GM19328 (cell line): ENCODE measurements at regions not wholly inside any gene's neighbourhood (a gene's known extent, or its start where the extent isn't known, plus 50 kb on each side); places are given as distances from the start of the nearest gene placed in this dataset.

ENCODE experiments used
- ATAC-seq: cut with Tn5 transposase; IDR thresholded peaks from one replicate; pipeline ENCODE4 v1.9.1; 2021; ENCODE audit warnings: mild to moderate bottlenecking, moderate library complexity; ENCODE audit not compliant: unreplicated experiment

DNA sequence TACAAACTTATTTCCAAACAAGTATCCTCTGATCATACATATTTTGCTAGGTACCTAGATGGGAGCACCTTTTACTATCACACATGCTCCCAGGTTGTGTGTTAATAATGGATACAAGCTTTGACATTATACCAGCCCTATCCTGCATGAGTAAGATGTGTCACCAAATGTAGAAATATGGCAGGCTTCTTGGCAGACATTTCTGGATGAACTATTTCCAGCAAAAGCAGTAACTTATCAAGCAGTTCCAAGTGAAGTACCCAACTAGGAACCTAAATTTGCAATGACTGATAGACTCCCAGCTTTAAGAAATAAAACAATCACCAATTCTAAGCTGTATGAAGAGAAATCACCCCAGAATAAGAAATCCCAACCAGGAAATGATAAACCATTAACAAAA, 103.7 kb upstream of the TMEM72 start:
- ATAC-seq = no peak

DNA sequence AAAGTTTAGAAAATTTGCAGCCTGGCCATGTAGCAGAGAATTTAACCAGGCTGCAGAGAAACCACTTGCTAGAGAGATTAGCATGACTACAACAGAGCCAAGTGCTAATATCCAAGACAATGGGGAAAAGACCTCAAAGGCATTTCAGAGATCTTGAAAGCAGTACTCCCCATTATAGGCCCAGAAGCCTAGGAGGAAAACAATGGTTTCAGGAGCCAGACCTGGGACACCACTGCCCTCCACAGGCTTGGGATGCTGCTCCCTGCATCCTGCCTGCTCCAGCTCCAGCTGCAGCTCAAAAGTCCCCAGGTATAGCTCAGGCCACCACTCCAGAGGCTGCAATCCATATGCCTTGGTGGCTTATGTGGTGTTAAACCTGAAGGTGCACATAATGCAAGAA, 101.5 kb upstream of the TMEM72 start:
- ATAC-seq = no peak

DNA sequence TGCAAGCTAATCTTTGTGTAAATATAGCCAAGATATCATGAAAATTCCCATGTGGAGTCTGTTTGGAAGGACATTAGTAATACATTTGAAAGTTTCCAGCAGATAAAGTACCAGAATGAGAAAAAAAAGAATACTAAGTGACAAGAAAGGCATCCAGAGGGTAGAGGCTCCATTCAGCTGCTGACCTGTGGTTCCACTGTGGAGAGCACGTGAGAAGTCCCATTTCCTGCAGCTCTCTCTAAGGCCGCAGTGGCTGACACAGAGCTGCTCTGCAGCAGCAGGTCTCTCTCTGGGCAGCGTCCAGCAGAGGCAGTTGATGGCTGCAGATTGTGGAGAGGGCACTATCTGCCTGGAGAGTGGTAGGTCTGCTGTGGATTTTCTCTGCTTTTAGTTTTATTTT, 100.1 kb upstream of the TMEM72 start:
- no peak for ATAC-seq

DNA sequence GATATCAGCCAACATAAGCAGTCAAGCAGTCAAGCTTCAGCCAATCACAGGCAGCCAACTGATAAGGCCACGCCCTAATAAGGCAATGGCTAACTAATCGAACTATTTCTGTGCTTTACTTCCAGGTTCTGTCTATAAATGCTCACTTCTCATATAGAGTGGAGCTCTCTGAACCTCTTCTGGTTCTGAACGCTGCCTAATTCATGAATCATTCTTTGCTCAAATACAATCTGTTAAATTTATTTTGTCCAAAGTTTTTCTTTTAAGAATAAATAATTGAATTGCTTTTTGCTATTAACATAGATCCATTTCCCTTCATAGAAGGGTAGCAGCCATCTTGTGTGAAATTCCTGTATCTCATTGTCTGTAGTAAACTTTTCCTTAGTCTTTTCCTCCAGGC, 97.9 kb upstream of the TMEM72 start:
- ATAC-seq = no peak

DNA sequence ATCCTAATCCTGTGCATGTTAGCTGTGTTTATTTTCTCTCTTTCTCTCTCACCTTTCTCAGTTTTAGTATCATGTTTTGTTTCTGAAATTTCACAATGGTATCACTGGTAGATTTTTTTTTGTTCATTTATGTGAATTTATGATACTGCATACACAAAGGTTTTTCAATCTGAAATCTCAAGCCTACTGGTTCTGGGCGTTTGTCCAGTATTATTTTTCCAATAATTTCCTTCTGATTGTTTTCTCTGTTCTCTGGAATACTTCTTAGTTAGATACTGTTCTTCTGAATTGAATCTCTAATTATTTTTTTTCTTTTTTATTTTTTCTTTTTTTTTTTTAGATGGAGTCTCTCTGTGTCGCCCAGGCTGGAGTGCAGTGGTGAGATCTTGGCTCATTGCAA, 96.2 kb upstream of the TMEM72 start:
- no peak for ATAC-seq

DNA sequence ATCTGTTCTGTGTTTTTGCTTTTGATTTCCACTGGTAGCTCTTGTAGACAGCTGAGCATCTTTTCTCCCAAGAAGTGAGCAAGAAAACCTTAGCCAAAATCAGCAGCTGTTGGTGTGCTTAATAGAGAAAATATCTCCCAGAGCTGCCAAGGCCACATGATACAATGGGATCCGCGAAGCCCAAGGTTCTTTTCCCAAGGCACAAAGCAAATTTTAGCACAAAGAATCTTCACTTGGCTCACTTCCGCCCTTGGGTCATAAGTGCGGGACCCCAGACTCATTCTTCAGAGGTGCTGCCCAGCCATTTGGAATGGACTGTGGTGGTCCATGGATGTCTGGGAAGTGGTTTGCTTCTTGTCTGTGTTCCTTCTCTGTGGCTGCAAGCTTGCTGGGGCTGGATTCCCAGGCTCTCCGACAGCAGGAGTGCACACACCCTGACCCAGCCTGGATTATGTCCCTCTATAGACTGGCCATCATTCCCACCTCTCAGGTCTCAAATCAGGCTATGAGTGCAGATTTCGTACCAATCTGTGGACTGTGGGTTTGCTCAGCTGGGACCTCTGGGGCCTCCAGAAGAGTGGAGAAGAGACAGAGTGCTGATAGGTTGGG, 93.0 kb upstream of the TMEM72 start:
- no peak for ATAC-seq

DNA sequence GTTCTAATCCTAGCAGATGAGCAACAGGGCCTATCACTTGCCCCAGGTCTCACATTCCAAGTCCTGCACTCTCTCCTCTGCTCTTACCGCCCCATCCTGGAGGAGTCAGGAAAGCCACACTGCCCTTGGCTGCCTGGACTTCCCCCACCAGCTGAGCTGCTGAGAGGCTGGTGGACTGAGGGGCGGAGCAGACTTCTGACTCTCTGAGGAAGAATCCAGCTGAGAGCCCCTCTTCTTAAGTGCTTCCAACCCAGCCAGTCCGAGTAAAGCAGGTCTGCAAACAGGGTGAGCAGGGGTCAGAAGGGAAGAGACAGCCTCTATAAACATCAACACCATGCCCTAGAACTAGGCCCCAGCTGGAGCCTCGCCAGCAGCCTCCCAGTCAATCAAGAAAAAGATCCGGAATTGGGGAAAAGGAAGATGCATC, 92.4 kb upstream of the TMEM72 start:
- no peak for ATAC-seq

DNA sequence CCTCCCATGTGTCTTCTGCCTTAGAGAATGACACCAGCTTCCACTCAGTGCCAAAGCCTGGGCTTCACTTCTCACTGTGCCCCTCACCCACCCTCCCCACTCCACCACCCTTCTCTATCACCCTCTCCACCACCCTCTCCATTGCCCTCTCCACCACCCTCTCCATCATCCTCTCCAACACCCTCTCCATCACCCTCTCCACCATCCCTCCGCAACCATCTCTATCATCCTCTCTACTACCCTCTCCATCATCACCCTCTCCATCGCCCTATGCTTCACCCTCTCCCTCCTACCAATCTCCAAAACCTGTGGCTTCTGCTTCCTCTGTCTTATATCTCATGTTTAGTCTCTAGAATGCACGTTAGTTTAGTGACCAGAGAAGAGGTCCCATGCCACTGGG, 91.0 kb upstream of the TMEM72 start:
- ATAC-seq = no peak

DNA sequence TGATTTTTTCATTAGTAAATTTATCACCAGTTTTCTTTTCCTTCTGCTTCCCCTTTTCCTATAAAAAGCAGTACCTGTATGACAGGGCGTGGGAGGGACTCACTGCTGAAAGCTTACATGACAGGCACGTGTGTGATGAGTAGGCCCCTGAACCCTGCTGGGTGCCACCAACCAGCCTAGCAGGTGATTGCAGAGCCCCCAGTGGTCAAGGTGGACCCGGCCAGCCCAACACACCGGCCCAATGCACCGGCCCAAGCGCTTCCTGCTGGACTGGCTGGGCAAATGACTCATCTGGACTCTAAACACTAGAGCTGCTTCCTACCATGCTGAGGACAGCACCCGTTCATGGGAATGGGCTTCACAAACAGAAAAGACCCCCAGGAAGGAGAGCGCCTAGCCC, 89.8 kb upstream of the TMEM72 start:
- no peak for ATAC-seq

DNA sequence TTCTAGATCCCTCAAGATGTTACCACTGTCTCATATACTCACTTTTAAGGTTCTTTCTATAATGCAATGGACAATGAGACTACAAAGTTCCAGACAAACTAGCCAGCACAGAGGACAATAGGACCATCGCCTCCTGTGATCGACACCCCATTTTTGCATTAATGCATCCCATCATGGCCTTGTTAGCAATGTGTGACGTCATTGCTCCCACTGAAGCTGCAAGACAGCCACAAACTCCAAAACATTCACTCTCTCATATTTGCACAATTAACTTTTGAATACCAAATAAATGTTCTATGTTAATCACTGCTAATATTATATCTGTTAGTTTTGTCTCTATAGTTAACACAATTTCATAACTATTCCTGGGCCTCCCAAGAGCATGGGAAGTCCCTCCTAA, 88.8 kb upstream of the TMEM72 start:
- no peak for ATAC-seq

DNA sequence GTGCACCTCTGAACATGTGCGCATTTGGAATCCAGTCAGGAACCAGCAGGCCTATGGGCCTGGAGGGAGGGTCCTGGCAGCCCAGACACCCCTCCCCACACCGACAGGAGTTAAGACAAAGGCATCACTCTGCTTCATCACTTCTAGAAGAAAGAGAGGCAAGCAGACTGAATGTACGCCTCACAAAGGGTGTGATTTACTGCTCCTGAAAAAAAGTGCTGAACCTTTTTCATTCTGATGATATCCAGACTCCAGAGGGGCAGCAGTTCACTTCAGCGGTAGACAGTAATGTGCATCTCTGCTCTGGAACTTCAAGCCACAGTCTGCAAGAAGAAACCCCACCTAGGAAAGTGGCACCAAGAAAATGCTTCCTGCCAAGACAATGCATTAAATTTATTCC, 88.2 kb upstream of the TMEM72 start:
- no peak for ATAC-seq

DNA sequence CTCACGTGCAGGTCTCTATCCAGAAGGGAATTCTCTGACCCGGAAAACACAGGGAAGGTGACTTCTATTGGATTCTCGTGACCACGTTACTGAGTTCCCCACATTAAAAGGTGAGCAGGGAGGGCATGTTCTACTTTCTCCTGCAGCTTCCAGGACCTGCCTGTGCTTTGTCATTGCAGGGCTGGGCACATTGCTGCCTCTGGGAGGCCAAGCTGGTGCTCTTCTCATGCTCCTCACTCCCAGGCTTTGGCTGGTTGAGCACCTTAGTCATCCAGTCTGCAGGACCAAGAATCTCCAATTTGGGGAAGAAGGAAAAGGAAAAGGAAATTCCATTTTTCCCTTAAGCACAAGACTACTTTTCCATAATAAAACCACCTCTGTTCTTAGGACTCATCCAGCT, 86.5 kb upstream of the TMEM72 start:
- no peak for ATAC-seq

DNA sequence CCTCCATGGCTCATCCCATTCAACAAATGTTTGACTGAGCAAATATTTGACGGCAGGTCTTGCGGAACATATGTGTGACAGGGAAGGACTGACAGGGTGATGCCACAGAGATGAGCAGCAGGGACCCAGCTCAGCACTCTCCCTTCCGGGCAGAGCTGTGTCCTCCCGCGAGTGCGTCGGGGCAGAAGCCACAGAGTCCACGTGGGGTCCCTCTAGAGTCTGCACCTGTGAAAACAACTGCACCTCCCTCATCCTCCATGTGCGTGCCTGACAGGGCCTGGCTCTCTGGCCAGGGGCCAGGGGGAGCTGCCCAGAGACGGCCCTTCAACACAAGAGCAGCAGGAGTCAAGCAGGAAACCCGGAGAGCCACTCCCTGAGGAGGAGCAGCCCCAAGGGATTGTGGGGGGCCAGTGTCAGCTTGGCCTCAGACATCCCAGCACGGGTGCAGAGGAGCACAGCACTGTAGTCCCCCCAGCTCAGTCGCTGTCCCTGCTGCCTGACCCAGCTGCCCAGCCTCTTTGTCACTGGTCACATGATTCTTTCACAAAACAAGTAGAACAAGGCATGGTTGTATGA, 83.6 kb upstream of the TMEM72 start:
- no peak for ATAC-seq

DNA sequence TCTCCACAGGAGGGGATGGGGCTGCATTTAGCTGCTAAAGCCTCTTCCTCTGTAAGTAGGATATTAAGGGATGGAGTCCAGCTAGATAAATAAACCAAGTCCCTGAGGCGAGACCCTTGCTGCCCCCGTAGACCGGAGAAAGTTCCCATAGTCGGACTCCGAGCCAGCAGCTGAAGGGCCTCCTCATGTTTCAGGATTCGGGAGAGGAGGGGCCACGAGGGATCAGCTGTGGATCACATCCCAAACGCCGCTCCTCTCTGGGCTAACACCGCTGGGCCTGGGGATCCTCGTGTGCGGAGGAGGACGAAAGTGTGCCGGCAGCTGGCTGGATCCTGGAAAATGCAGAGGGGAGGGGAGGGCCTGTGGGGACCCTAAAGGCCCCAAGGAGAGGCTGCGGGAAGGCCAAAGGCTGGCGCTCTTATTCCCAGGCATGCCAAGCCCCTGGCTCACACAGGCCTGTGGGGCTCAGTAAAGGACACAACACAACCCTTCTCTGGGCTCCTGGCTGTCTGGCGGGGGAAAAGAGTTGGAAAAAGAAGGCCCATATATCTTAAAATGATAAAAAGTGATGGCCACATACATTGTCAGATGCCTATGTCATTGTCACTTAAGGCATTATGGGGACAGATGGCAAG, 82.5 kb upstream of the TMEM72 start:
- ATAC-seq = no peak

DNA sequence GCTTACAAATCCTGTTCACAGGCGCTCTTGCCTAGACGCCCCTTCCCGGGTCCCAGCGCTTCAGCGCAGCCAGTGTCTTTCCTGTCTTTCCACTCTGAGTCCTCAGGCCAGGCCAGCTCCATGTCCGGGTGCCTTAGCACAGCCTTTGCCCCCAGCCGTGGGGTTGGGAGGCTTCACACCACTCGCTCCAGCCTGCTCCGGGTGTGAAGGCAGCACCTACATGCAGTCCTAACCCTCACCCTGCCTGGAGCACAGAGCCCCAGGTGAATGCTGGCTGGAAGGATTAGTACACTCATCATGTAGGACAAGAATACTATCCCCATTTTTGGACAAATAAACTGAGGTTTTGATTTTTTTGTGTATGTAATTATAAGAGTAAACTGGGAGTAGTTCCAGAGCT, 81.7 kb upstream of the TMEM72 start:
- ATAC-seq = no peak

DNA sequence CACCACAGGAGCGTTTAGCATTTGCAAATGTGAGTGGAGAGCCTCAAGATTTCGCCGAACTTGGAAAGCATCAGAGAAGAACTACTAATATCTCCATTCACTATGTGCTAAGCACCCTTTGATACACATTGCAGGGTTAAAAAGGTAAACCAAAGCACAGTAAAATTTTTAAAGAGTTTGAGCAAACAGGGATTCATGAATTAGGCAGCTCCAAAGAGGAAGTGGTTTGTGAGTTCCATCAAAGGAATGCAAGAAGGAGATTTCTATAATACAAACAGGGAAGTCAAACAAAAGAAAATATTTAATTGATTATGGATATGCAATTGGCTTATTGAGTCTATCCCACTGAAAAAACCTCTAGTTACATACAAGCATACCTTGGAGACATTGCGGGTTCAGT, 81.1 kb upstream of the TMEM72 start:
- no peak for ATAC-seq

DNA sequence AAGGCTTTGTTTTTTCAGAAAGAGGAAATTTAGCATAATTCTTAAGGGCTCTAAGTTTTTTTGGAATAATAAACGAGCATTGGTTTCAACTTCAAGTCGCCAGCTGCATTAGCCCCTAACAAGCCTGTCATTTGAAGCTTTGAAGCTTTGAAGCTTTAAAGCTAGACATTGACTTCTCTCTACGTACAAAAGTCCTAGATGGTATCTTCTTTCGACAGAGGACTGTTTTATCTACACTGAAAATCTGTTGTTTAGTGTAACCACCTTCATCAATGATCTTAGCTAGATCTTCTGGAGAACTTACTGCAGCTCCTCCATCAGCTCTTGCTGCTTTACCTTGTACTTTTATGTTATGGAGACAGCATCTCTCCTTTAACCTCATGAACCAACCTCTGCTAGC, 79.6 kb upstream of the TMEM72 start:
- ATAC-seq = no peak

DNA sequence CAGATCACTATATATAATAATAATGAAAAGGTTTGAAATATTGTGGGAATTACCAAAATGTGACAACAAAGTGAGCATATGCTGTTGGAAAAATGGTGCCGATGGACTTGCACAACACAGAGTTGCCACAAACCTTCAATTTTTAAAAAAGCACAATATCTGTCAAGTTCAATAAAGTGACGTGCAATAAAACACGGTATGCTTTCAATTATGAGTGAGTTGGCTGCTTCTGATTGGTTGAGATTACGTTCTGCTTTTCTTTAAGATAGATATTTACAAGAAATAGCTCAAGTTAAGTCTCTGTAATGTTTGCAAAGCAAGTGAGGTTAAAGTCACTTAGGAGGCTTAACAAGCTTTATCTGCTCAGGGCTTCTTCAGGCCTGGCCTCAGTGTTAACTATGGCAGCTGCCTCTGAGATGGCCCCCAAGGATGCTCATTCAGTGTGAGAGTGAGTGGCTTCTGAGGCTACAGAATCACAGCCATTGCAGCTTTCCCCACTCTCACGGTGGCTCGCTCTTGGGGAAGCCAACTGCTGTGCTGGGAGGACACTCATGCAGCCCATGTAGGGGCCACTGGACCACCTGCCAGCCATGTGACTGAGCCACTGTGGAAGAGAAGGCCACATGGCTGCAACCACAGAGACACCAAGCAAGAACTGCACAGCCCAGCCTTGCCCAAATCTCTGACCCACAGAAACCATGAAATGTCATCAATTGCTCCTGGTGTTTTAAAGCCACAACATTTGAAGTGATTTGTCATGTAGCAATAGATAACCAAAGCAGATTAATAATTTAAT, 78.3 kb upstream of the TMEM72 start:
- no peak for ATAC-seq

DNA sequence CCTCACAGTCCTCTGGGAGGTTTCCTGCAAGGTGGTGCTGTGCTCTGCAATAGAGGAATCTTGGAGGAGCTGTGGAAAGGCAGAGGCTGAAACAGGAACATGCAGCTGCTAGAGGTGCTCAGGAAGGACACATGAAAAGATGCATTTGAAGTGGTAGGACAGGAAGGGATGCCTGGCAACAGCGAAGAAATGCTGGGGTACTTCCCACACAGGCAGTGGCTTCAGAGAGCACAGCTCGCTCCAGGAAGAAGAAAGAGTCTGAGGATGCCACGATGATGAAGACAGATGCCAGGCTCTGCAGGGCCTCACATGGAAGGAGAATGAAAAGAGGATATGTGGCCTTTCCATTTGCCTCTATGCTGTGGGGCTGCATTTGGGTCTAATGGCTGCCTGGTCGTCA, 77.0 kb upstream of the TMEM72 start:
- no peak for ATAC-seq

DNA sequence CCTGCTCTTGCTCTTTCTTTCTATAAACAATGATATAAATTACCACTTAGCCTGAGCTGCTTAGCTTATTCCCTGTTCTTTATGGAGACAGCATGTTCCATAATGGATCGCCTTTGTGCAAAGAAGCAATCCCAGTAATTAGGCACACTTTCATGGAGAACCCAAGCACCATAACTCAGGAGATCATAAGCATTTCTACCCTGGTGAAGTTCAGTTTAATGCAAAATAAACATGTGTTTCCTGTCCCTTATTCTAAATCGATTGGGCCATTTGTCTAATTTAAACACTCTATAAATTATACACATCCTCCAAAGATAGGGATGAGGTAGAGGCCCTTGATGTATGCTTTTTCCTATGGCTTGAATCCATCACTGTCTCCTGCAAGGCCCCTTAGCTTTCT, 75.8 kb upstream of the TMEM72 start:
- ATAC-seq = no peak

DNA sequence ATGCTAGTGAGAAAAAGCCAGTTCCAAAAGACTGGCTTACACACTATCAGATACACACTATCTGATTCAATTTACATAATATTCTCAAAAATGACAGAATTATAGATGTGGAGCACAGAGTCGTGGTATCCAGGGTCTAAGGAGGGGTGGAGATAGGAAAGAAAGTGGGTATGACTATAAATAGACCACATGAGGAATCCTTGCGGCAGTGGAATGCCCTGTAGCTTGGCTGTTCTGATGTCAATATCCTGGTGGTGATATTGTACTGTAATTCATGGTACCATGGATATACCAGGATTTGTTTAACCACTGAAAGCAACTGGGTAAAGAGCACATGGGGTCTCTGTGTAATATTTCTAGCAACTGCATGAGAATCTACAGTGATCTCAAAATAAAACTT, 67.7 kb upstream of the TMEM72 start:
- no peak for ATAC-seq
